ENCODE measurements at regions not wholly inside any gene's neighbourhood (a gene's known extent, or its start where the extent isn't known, plus 50 kb on each side); places are given as distances from the start of the nearest gene placed in this dataset.

DNA sequence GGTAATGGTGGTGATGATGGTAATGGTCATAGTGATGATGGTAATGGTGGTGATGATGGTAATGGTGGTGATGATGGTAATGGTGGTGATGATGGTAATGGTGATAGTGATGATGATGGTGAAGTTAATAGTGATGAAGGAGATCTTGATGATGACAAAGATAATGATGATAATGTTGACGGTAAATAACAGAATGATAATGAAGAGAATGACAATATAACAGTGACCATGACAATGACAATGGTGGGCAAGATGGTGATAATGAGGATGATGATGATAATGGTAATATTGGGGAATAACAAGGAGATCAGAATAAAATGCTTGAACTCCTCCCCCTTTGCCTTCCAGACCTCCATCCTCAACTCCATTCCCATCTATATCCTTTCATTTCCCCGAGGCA lies 233.3 kb upstream of the SFSWAP start:
- no peak overlapping the region for H3K9ac ChIP-seq

DNA sequence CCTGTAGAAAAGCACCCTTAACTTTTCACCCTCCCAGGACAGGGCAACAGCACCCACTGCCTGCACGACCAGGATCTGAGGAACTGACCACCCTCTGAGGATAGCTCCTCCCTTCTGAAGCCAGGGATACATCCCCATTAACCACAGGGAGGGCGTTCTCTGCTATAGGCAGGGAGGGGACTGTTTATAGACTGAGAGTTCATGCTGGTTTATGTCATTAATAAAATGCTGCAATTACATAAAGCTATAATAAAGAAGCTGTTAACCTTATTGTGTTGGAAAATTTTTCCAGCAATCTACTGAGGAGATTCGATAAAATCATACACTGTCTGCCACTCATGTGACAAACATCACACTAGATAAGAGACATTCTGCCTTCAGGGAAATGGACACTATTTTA lies 232.4 kb upstream of the SFSWAP start:
- Histone ChIP-seq H3K36me3 (ENCODE audit: control insufficient read depth, insufficient read depth, low read length) (no peaks in the 10 kb centered on the region), H3K4me2 (ENCODE audit: low read length) (no peak overlapping the region)

More for the DNA sequence above, 233.3 kb upstream of the SFSWAP start:
- Histone ChIP-seq H3K9me3 (ENCODE audit: control insufficient read depth, low read length) (no peaks in the 10 kb centered on the region), H3K4me2 (ENCODE audit: low read length) (no peak overlapping the region), H2AFZ (no peak overlapping the region), H3K27ac (no peak overlapping the region), H3K4me3 (ENCODE audit: low read depth, low read length) (no peak overlapping the region), H3K79me2 (no peaks in the 10 kb centered on the region), H3K4me1 (no peaks in the 10 kb centered on the region), H3K27me3 (ENCODE audit: control insufficient read depth, insufficient read depth, low read length) (no peaks in the 10 kb centered on the region), H3K36me3 (ENCODE audit: control insufficient read depth, insufficient read depth, low read length) (no peaks in the 10 kb centered on the region)
- TF ChIP-seq, protein P1, sequence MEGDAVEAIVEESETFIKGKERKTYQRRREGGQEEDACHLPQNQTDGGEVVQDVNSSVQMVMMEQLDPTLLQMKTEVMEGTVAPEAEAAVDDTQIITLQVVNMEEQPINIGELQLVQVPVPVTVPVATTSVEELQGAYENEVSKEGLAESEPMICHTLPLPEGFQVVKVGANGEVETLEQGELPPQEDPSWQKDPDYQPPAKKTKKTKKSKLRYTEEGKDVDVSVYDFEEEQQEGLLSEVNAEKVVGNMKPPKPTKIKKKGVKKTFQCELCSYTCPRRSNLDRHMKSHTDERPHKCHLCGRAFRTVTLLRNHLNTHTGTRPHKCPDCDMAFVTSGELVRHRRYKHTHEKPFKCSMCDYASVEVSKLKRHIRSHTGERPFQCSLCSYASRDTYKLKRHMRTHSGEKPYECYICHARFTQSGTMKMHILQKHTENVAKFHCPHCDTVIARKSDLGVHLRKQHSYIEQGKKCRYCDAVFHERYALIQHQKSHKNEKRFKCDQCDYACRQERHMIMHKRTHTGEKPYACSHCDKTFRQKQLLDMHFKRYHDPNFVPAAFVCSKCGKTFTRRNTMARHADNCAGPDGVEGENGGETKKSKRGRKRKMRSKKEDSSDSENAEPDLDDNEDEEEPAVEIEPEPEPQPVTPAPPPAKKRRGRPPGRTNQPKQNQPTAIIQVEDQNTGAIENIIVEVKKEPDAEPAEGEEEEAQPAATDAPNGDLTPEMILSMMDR (IDR thresholded peaks at IDR 0.05) = no peak

GRCh38 chr12:131482199-131482598 lies 228.7 kb upstream of the SFSWAP start:
- no peak overlapping the region for H2AFZ ChIP-seq
- H3K27ac ChIP-seq = no peak overlapping the region
- no peak overlapping the region for H3K4me3 ChIP-seq (ENCODE audit: low read depth, low read length)
- H3K27me3 ChIP-seq (ENCODE audit: control insufficient read depth, insufficient read depth, low read length) = no peaks in the 10 kb centered on the region
- no peaks in the 10 kb centered on the region for H3K4me1 ChIP-seq
- H3K9ac ChIP-seq = no peak overlapping the region
- TF ChIP-seq, protein P1 (IDR thresholded peaks at IDR 0.05) = no peak
- no peaks in the 10 kb centered on the region for H3K9me3 ChIP-seq (ENCODE audit: control insufficient read depth, low read length)
- H3K79me2 ChIP-seq = no peaks in the 10 kb centered on the region
- H3K4me2 ChIP-seq (ENCODE audit: low read length) = no peak overlapping the region
- H3K36me3 ChIP-seq (ENCODE audit: control insufficient read depth, insufficient read depth, low read length) = no peaks in the 10 kb centered on the region

More for the DNA sequence above, 232.4 kb upstream of the SFSWAP start:
- no peak overlapping the region for H3K4me3 ChIP-seq (ENCODE audit: low read depth, low read length)
- H3K9ac ChIP-seq = no peak overlapping the region
- no peaks in the 10 kb centered on the region for H3K4me1 ChIP-seq
- H3K9me3 ChIP-seq (ENCODE audit: control insufficient read depth, low read length) = no peaks in the 10 kb centered on the region
- TF ChIP-seq, protein P1 (IDR thresholded peaks at IDR 0.05) = no peak
- no peaks in the 10 kb centered on the region for H3K79me2 ChIP-seq
- no peak overlapping the region for H3K27ac ChIP-seq
- no peak overlapping the region for H2AFZ ChIP-seq
- H3K27me3 ChIP-seq (ENCODE audit: control insufficient read depth, insufficient read depth, low read length) = no peaks in the 10 kb centered on the region

DNA sequence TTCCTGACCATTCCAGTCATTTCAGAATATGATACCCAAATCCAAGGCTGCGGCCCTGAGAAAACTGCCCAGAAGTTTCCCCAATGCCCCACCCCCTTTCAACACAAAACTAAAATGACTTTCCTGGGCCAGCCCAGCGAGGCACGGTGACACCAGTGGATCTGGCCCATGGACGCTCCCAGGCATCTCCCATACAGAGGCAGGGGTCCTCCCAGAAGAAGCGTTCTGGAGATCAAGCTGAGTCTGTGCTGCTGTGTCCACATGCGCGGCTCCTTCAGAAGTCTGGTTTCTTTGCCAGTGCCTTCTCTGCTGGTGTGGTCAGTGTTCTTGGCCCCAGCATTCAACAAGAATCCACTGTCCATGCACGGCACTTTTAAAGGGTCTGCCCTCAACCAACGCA lies 228.2 kb upstream of the SFSWAP start:
- Histone ChIP-seq H3K27me3 (ENCODE audit: control insufficient read depth, insufficient read depth, low read length) (no peaks in the 10 kb centered on the region), H3K79me2 (no peaks in the 10 kb centered on the region), H2AFZ (no peak overlapping the region), H3K4me1 (no peaks in the 10 kb centered on the region), H3K9me3 (ENCODE audit: control insufficient read depth, low read length) (no peaks in the 10 kb centered on the region), H3K27ac (no peak overlapping the region), H3K4me2 (ENCODE audit: low read length) (no peak overlapping the region), H3K4me3 (ENCODE audit: low read depth, low read length) (no peak overlapping the region), H3K36me3 (ENCODE audit: control insufficient read depth, insufficient read depth, low read length) (no peaks in the 10 kb centered on the region), H3K9ac (no peak overlapping the region)
- TF ChIP-seq, protein P1 (IDR thresholded peaks at IDR 0.05) = no peak

GRCh38 chr12:131486451-131487230 lies 224.2 kb upstream of the SFSWAP start:
- no peak overlapping the region for H2AFZ ChIP-seq
- no peak overlapping the region for H3K9ac ChIP-seq
- no peaks in the 10 kb centered on the region for H3K4me1 ChIP-seq
- no peaks in the 10 kb centered on the region for H3K79me2 ChIP-seq
- no peaks in the 10 kb centered on the region for H3K27me3 ChIP-seq (ENCODE audit: control insufficient read depth, insufficient read depth, low read length)
- no peaks in the 10 kb centered on the region for H3K9me3 ChIP-seq (ENCODE audit: control insufficient read depth, low read length)
- H3K36me3 ChIP-seq (ENCODE audit: control insufficient read depth, insufficient read depth, low read length) = no peaks in the 10 kb centered on the region
- no peak overlapping the region for H3K4me3 ChIP-seq (ENCODE audit: low read depth, low read length)
- no peak overlapping the region for H3K27ac ChIP-seq
- H3K4me2 ChIP-seq (ENCODE audit: low read length) = no peak overlapping the region
- TF ChIP-seq, protein P1 (IDR thresholded peaks at IDR 0.05) = no peak

All from parathyroid adenoma (tissue), 2 donors.